Immature natural killer cell (primary cell): ENCODE measurements at regions not wholly inside any gene's neighbourhood (a gene's known extent, or its start where the extent isn't known, plus 50 kb on each side); places are given as distances from the start of the nearest gene placed in this dataset.

Experiments used
- DNase-seq, 3 donors: peaks; one replicate each; pipeline ENCODE4 v3.0.0; 2022; ENCODE audit warnings: mixed read lengths in 1 of 3
- H3K27ac Mint-ChIP-seq, 6 donors: one replicate each; pipeline ENCODE4 v1.8.0; 2020; ENCODE audit warnings: mixed read lengths in 6 of 6, mild to moderate bottlenecking in 5 of 6, inconsistent platforms in 4 of 6, moderate library complexity in 3 of 6
- H3K27me3 Mint-ChIP-seq, 3 donors: one replicate each; pipeline ENCODE4 v1.8.0; 2020 to 2021; ENCODE audit warnings: low read depth in 3 of 3, mild to moderate bottlenecking in 3 of 3, mixed read lengths in 3 of 3, moderate library complexity in 3 of 3, inconsistent platforms in 1 of 3
- H3K36me3 Mint-ChIP-seq, 3 donors: one replicate each; pipeline ENCODE4 v1.8.0; 2020; ENCODE audit warnings: mixed read lengths in 3 of 3, inconsistent platforms in 2 of 3, mild to moderate bottlenecking in 2 of 3
- H3K4me1 Mint-ChIP-seq, 2 donors: one replicate each; pipeline ENCODE4 v1.8.0; 2020; ENCODE audit warnings: inconsistent platforms in 2 of 2, mild to moderate bottlenecking in 2 of 2, mixed read lengths in 2 of 2, moderate library complexity in 1 of 2
- H3K4me3 Mint-ChIP-seq, 5 donors: one replicate each; pipeline ENCODE4 v1.8.0; 2020; ENCODE audit warnings: mild to moderate bottlenecking in 5 of 5, mixed read lengths in 5 of 5, inconsistent platforms in 3 of 5, moderate library complexity in 3 of 5
- H3K9me3 Mint-ChIP-seq, 6 donors: one replicate each; pipeline ENCODE4 v1.8.0; 2020; ENCODE audit warnings: mild to moderate bottlenecking in 6 of 6, mixed read lengths in 6 of 6, inconsistent platforms in 4 of 6, moderate library complexity in 3 of 6

DNA sequence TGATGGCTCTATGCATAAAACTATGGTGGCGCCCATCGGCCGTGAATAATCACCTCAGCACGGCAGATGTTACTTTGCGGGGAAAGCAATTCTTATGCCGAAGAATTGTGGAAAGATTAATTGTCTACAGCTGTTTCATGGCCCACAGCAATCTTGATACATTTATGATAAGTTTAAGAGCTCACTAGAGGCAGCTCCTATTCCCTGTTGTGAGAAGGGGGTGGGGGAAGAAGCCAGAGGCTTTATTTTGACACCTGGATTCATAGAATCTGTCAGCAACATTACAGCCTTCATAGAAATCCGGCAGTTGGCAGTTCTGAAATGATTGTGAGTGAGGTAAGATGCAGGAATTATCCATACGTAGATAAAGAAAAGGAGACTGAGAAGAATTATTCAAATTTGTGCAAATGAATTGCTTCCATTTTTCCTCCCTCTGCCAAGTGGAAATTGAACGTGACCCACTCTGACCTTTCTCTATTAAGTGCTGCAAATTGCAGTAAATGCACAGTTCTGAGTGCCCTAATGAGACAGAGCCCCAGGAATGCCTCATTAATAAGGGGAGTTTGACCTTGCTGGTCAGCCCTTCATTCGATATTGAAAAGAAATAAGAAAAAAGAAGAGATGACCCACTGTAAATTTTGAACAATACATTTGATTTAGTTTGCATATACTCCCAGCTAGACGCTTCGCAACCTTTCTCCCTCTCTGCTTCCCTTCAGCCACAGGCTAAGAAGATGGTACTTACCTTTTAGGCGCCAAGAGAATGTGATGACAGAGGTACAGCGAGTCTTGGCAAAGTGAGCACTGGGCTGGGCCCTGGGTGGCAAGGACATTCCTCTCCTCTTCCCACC lies 188.8 kb downstream of the GPAT3 start:
- H3K4me3 Mint-ChIP-seq: no peak overlapping the region
- H3K9me3 Mint-ChIP-seq: peaks cover 0 to 6% (median 0%) of the 10 kb centered on the region in 6 donors
- no peaks in the 10 kb centered on the region for H3K4me1 Mint-ChIP-seq
- DNase-seq: no peak
- no peaks in the 10 kb centered on the region for H3K36me3 Mint-ChIP-seq
- H3K27me3 Mint-ChIP-seq: peaks cover 0 to 8% (median 2%) of the 10 kb centered on the region in 3 donors
- no peak overlapping the region for H3K27ac Mint-ChIP-seq

DNA sequence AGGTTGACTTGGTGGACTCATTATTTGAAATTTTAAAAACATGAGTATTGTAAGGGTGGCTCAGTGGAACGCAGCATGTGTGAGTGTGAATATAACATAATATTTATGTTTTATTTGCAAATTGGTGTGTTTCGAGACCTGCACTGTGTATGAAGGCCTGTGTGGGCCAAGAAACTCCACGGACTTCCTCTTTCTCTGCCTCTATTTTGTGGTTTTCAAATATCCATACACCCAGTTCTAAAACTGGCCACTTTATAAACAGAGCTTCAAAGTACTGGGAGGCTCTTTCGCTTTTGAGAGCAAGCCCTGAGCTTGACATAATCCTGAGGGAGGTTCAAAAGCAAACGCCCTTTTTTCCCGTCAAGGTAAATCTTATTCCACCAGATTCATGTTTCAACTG lies 187.7 kb downstream of the GPAT3 start:
- H3K9me3 Mint-ChIP-seq: peaks cover 0 to 6% (median 0%) of the 10 kb centered on the region in 6 donors
- H3K36me3 Mint-ChIP-seq: no peaks in the 10 kb centered on the region
- H3K27me3 Mint-ChIP-seq: peaks cover 0 to 6% (median 2%) of the 10 kb centered on the region in 3 donors

GRCh38 chr4:83722730-83723269 lies 186.9 kb downstream of the GPAT3 start:
- DNase-seq: no peak
- Mint-ChIP-seq H3K27me3 (peaks cover 0 to 3% (median under 1%) of the 10 kb centered on the region in 3 donors), H3K4me3 (no peak overlapping the region), H3K9me3 (peaks cover 0 to 6% (median 0%) of the 10 kb centered on the region in 6 donors), H3K36me3 (no peaks in the 10 kb centered on the region), H3K27ac (no peak overlapping the region), H3K4me1 (no peaks in the 10 kb centered on the region)

More for the DNA sequence above, 187.7 kb downstream of the GPAT3 start:
- no peaks in the 10 kb centered on the region for H3K4me1 Mint-ChIP-seq
- H3K4me3 Mint-ChIP-seq: no peak overlapping the region
- no peak for DNase-seq
- H3K27ac Mint-ChIP-seq: no peak overlapping the region

DNA sequence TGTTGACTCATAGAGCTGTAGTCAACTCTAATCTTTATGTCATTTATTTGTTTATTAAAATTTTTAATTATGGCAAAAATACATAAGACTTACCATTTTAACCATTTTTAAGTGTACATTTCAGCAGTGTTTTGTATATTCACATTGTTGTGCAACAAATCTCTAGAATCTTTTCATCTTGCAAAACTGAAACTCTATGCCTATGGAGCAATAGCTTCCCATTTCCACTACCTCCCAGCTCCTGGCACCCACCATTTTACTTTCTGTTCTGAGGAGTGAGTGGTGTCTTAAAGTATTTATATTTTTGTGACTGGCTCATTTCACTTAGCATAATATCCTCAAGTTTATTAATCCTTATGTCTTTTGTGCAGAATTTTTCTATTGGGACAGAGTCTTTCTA lies 181.0 kb downstream of the GPAT3 start:
- H3K27me3 Mint-ChIP-seq: peaks cover 0 to 5% (median 0%) of the 10 kb centered on the region in 3 donors
- H3K36me3 Mint-ChIP-seq: no peaks in the 10 kb centered on the region
- no peaks in the 10 kb centered on the region for H3K4me1 Mint-ChIP-seq
- peaks cover 0 to 3% (median 0%) of the 10 kb centered on the region in 6 donors for H3K9me3 Mint-ChIP-seq
- no peak overlapping the region for H3K4me3 Mint-ChIP-seq
- DNase-seq: no peak
- no peak overlapping the region for H3K27ac Mint-ChIP-seq

GRCh38 chr4:83712890-83713289 lies 177.0 kb downstream of the GPAT3 start:
- no peak overlapping the region for H3K4me3 Mint-ChIP-seq
- no peaks in the 10 kb centered on the region for H3K36me3 Mint-ChIP-seq
- no peaks in the 10 kb centered on the region for H3K4me1 Mint-ChIP-seq
- no peak overlapping the region for H3K27ac Mint-ChIP-seq
- peaks cover 0 to 3% (median 0%) of the 10 kb centered on the region in 6 donors for H3K9me3 Mint-ChIP-seq
- peaks cover 0 to 2% (median 1%) of the 10 kb centered on the region in 3 donors for H3K27me3 Mint-ChIP-seq
- DNase-seq: no peak

- Mint-ChIP-seq H3K27ac (no peak overlapping the region), H3K4me3 (no peak overlapping the region), H3K9me3 (no peaks in the 10 kb centered on the region), H3K36me3 (no peaks in the 10 kb centered on the region), H3K27me3 (peaks cover 0 to 1% (median 0%) of the 10 kb centered on the region in 3 donors), H3K4me1 (no peaks in the 10 kb centered on the region)
- no peak for DNase-seq
Measured at GRCh38 chr4:83709627-83710026, 173.7 kb downstream of the GPAT3 start.

- Mint-ChIP-seq H3K27ac (no peak overlapping the region), H3K4me1 (no peaks in the 10 kb centered on the region), H3K9me3 (peaks cover 0 to 6% (median 0%) of the 10 kb centered on the region in 6 donors), H3K27me3 (peaks cover 0 to 1% (median 0%) of the 10 kb centered on the region in 3 donors), H3K4me3 (no peak overlapping the region), H3K36me3 (no peaks in the 10 kb centered on the region)
- DNase-seq: no peak
Measured at GRCh38 chr4:83708500-83709175, 172.7 kb downstream of the GPAT3 start.

- DNase-seq: no peak
- Mint-ChIP-seq H3K4me1 (no peaks in the 10 kb centered on the region), H3K9me3 (peaks cover 4 to 16% (median 9%) of the 10 kb centered on the region in 6 donors), H3K27ac (no peak overlapping the region), H3K36me3 (peaks cover 0 to 3% (median 0%) of the 10 kb centered on the region in 3 donors), H3K4me3 (no peak overlapping the region), H3K27me3 (no peaks in the 10 kb centered on the region)
Measured at GRCh38 chr4:83704786-83705185, 168.9 kb downstream of the GPAT3 start.

DNA sequence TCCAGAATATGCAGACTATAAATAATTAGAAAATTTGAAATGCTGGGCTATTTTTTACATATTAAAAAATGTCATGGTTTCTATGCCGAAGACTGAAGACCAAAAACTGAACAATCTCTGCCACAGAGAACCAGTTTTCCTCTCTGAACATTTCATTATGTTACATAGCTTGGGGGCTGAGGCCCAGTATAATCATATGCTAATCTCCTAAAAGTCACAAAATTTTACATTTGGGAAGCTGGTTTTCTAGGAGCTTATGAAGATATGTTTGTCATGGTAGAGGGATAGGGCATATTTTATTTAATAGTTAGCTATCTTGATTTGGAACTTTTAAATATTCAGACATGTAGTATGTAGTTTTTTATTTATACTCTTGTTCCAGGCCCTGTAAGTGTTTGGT lies 167.8 kb downstream of the GPAT3 start:
- Mint-ChIP-seq H3K36me3 (peaks cover 0 to 3% (median 0%) of the 10 kb centered on the region in 3 donors), H3K27ac (no peak overlapping the region), H3K4me3 (no peak overlapping the region), H3K9me3 (peaks cover 4 to 19% (median 9%) of the 10 kb centered on the region in 6 donors), H3K4me1 (no peaks in the 10 kb centered on the region), H3K27me3 (no peaks in the 10 kb centered on the region)
- no peak for DNase-seq

DNA sequence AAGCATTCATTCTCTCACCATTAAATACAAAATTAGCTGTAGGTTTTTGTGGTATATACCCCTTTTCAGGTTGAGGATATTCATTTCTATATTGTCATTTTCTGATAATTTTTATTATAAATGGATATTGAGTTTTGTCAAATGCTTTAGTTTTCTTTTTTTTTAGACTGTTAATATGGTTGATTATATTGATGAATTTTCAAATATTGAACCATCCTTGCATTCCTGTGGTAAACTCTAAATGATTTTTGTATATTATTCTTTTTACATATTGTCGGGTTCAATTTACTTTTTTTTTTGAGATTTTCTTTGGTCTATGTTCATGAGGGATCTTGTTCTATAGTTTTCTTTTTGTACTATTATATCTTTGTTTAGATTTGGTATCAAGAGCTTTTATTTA lies 165.1 kb downstream of the GPAT3 start:
- no peak for DNase-seq
- H3K36me3 Mint-ChIP-seq: peaks cover 0 to 3% (median 0%) of the 10 kb centered on the region in 3 donors
- no peaks in the 10 kb centered on the region for H3K4me1 Mint-ChIP-seq
- peaks cover 4 to 19% (median 9%) of the 10 kb centered on the region in 6 donors for H3K9me3 Mint-ChIP-seq
- H3K4me3 Mint-ChIP-seq: no peak overlapping the region
- H3K27me3 Mint-ChIP-seq: peaks cover 0 to 2% (median 2%) of the 10 kb centered on the region in 3 donors
- no peak overlapping the region for H3K27ac Mint-ChIP-seq

GRCh38 chr4:83699358-83699757 lies 163.4 kb downstream of the GPAT3 start:
- Mint-ChIP-seq H3K4me3 (no peak overlapping the region), H3K36me3 (peaks cover 0 to 3% (median 0%) of the 10 kb centered on the region in 3 donors), H3K27me3 (peaks cover 0 to 2% (median 2%) of the 10 kb centered on the region in 3 donors), H3K4me1 (no peaks in the 10 kb centered on the region), H3K9me3 (peaks cover 4 to 19% (median 9%) of the 10 kb centered on the region in 6 donors), H3K27ac (no peak overlapping the region)
- no peak for DNase-seq

DNA sequence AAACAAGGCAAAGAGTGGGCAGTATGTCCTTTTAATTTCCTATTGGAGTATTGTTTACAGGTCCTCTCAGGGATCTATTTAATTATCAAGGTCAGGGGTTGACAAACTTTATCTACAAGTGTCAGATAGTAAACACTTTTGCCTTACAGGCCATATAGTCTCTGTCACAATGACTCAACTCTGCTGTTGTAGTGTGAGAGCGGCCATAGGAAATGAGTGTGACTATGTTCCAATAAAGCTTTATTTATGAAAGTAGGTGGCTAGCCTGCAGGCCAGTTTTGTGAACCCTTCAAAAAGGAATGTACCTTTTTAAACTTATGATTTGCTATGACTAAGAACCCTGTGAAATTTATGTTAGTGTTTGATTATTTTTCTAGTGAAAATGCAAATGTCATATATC lies 156.1 kb downstream of the GPAT3 start:
- Mint-ChIP-seq H3K36me3 (no peaks in the 10 kb centered on the region), H3K27ac (no peak overlapping the region), H3K4me3 (no peak overlapping the region), H3K27me3 (peaks cover 0 to 2% (median 1%) of the 10 kb centered on the region in 3 donors), H3K4me1 (no peaks in the 10 kb centered on the region), H3K9me3 (no peaks in the 10 kb centered on the region)
- no peak for DNase-seq

DNA sequence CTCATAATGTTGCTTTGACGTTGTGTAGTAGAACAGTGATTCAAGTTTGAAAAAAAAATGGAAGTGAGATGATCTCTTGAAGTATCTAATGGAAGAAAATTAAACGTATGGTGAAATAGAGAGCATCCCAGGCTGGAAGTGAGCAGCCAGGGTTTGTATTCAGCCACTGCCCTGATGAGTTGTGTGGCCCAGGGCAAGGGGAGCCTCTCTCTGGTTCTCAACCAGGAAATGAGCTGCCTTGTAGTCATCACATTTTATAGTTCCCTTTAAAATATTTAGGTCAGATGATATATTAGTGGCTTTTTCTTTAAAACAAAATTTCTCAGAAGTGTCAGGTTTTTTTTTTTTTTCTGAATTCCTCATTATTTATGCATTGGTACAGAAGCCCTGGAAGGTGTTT lies 150.3 kb downstream of the GPAT3 start:
- no peak overlapping the region for H3K27ac Mint-ChIP-seq
- H3K27me3 Mint-ChIP-seq: peaks cover 0 to 4% (median 4%) of the 10 kb centered on the region in 3 donors
- DNase-seq: no peak
- no peaks in the 10 kb centered on the region for H3K36me3 Mint-ChIP-seq
- H3K4me3 Mint-ChIP-seq: no peak overlapping the region
- no peaks in the 10 kb centered on the region for H3K4me1 Mint-ChIP-seq
- H3K9me3 Mint-ChIP-seq: no peaks in the 10 kb centered on the region

GRCh38 chr4:83679692-83680091 lies 143.8 kb downstream of the GPAT3 start:
- Mint-ChIP-seq H3K27ac (no peak overlapping the region), H3K36me3 (no peaks in the 10 kb centered on the region), H3K4me1 (no peaks in the 10 kb centered on the region), H3K9me3 (peaks cover 0 to 2% (median 0%) of the 10 kb centered on the region in 6 donors), H3K4me3 (no peak overlapping the region), H3K27me3 (peaks cover 0 to 5% (median 5%) of the 10 kb centered on the region in 3 donors)
- DNase-seq: no peak
